ENCODE measurements at regions not wholly inside any gene's neighbourhood (a gene's known extent, or its start where the extent isn't known, plus 50 kb on each side); places are given as distances from the start of the nearest gene placed in this dataset.

DNA sequence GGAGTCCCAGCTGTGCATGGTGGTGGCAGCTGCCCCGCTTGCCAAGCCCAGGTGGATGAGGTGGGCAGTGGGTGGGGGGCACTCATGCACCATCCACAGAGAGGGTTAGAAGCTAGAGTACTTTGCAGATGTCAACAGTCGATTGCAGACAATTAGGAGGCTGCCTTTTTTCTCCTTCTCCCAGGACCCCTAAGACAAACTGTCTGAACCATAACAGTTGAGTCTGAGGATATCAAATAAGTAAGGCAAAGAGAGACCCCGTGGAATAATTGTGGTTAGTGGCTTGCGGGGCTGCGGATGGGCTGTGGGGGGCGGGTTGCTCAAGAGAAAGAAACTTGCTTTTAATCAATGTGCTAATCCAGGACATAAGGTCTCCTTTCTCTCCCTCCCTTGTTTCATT, 926.2 kb downstream of the VRK1 start:
- no peak for TF ChIP-seq EZH2 (IDR thresholded peaks at IDR 0.05; ENCODE audit: insufficient read depth, poor library complexity, severe bottlenecking)
- TF ChIP-seq EZH2phosphoT487 (IDR thresholded peaks at IDR 0.05; ENCODE audit: insufficient read depth, low read depth), result no peak

Data from GM23248 (cell line).